Pulmonary artery endothelial cell (primary cell): ENCODE measurements at regions not wholly inside any gene's neighbourhood (a gene's known extent, or its start where the extent isn't known, plus 50 kb on each side); places are given as distances from the start of the nearest gene placed in this dataset.

Experiments used
- DNase-seq: peaks from one replicate; pipeline ENCODE4 v3.0.0-alpha.2; 2011; ENCODE audit warnings: low read depth, low spot score

- DNase-seq: no peak
Measured at GRCh38 chr18:4639628-4640310, 184.7 kb upstream of the DLGAP1 start.

DNA sequence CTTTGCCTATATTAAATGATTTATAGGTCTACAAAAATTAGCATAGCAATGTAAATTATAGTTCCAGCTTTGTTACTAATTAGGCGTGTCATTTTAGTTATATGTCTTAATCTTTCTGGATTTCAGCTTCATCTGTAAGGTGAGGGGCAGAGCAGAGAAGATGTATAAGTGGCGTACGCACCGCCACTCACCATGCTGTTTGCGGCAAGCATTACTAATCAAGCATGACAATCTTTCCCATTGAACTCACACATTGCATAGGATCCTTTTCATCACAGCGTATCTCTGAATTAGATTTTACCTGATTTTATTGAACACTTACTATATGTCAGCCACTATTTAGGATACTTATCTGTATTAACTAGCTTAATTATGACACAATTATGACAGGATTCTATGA is 183.6 kb upstream of the DLGAP1 start:
- no peak for DNase-seq

GRCh38 chr18:4637876-4638275 is 182.8 kb upstream of the DLGAP1 start:
- DNase-seq: no peak

DNA sequence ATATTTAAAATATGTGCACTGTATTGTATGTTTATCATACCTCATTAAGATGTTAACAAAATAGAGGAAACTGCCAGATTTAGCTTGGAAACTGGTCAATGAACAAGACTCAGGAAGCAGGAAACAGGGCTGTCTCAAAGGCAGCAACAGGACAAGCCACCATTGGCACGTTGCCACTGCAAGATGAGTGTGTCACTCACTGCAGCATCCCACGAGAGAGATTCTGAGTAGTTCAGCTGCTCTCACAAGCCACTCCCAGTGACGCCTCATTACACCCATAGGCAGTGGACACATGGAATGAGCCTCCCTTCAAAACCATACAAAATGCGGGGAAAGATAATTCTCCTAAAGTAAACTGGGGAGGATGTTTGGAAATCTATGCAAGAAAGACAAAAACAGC is 181.9 kb upstream of the DLGAP1 start:
- no peak for DNase-seq

DNA sequence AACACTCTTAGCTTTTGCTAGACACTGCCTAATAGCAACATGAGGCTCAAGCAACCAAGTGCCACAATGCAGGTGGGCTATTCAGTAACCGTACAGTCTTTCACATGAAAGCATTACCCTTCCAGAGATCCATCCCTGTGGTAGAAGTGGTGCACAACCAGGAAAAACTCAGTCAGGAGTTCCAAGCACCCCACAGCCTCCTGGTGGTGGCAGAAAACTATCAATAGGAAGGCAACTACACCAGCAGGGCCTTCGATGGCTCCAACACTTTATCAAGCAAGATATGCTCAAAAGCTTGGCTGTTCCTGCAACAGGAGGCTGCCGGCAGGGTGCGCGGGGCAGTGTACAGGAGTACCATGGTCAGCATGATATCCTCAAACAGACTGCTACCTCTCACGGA is 176.1 kb upstream of the DLGAP1 start:
- DNase-seq: no peak

DNA sequence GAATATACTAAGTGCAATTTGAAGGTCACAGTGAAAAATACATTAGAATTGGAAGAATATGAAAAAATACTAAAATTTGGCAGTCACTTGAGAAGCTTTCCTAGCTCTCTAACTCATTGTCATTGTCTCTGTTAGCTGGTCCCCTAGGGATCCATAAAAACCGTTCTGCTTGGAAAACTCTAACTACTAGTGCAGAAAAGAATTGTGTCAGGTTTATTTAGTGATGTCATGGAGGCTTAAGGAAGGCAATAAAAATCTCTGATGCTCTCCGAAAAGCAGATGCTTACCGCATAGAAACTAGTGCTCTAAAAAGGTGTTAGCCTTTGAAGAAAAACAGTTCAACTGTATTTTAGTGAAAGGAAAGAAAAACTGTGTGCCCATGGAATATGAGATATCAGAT is 150.1 kb upstream of the DLGAP1 start:
- DNase-seq: no peak

GRCh38 chr18:4603955-4604354 is 148.8 kb upstream of the DLGAP1 start:
- no peak for DNase-seq

GRCh38 chr18:4599312-4599711 is 144.2 kb upstream of the DLGAP1 start:
- DNase-seq: no peak

GRCh38 chr18:4597301-4597700 is 142.2 kb upstream of the DLGAP1 start:
- DNase-seq: no peak

DNA sequence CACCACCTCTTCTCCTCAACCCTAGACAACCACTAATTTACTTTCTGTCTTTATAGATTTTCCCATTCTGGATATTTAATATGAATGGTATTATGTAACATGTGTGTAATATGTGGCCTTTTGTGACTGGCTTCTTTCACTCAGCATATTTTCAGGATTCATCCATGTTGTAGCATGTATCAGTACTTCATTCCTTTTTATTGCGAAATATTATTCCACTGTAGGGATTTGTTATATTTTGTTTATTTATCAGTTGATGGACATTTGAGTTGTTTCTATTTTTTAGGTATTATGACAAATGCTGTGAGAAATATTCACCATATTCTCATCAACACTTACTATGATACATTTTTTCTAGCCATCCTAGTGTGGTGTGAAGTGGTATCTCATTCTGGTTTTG is 138.8 kb upstream of the DLGAP1 start:
- no peak for DNase-seq

DNA sequence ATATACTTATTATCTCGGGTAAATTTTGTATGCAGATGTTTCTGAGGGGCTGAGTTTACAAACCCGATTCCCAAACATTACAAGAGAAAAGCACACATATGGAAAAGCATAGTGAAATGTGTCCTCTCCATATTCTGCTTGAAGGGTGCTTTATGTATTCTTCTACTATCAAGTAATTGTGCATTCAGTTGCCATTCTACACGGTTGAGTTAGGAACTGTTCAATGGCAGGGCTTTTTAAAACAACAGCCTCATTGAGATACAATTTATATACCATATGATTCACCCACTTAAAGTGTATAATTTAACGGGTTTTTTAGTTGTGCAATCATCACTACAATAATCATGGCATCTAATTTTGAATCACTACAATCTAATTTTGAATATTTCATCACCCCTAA is 138.4 kb upstream of the DLGAP1 start:
- DNase-seq: no peak

- DNase-seq: no peak
Measured at GRCh38 chr18:4589056-4589800, 134.1 kb upstream of the DLGAP1 start.

- DNase-seq: no peak
Measured at GRCh38 chr18:4587204-4587603, 132.1 kb upstream of the DLGAP1 start.

DNA sequence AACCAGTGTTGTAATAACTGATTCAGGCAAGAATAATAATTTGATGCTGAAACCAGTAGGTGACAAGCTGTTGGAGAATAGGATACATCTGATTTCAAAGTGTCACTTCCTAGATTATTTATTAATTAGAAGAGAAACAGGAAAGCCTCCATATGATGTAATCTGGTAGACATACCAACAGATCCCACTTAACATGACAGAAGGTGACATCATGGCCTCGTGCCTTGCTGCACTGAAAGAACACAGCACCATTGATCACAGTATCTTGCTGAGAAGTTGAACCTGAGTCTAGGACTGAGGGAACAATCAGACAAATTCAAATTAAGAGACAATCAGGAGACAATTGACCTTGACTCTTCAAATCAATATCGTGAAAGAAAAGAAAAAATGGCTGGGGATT is 131.6 kb upstream of the DLGAP1 start:
- no peak for DNase-seq

DNA sequence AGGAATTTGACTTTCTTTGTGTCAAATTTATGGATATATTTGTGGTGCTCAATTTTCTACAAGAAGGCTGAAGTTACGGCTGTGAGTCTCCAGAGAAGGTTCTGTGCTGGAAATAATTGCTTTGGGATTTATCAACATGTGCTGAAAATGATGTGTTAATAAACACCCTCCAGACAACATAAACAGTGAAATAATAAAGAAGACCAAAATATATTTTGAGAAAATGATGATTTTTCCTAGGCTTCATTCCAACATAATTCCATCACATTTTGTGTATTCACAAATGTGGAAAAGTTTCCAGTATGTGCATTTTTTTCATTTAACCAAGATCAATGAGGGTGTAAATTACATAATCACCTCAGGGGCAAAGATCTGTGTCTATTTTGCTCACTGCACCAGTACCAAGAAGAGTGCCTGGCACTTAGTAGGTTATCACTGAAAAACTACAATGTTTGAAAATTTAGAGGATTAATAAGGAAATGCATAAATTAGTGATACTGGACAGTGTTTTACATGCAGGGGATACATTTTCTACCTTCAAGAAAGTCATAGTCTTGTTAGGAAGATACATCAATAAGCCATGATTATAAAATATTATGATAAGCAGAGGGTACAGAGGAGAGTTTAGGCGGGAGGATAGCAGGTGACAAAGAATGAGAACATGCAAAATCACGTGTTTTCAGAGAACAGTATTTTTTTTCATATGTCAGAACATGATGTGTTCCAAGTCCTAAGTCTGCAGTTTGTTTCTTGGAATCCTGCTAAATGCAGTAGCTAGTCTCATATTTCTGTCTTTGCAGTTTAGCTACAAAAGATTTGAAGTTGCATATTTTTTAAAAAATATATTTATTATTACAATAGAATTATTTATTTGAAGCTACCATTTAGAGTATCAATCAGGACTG is 127.6 kb upstream of the DLGAP1 start:
- no peak for DNase-seq

DNA sequence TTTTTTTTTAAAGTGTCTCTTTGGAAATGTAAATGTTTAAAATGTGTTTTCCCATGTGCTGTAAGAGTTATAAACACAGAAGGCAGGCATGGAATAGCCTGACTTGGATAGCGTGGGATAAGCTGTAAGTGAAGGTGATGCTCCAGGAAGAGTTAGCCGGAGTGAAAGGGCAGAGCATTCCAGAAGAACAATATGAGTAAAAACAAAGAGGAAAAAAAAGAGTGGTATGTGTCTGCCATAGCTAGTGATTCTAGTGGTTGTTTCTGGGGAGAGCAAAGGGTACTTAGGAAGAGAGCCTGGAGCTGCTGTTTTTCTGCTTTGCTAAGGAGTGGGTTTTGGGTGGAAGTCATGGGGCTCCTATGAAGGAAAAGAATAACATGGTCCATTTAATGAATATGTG is 126.9 kb upstream of the DLGAP1 start:
- DNase-seq: no peak

DNA sequence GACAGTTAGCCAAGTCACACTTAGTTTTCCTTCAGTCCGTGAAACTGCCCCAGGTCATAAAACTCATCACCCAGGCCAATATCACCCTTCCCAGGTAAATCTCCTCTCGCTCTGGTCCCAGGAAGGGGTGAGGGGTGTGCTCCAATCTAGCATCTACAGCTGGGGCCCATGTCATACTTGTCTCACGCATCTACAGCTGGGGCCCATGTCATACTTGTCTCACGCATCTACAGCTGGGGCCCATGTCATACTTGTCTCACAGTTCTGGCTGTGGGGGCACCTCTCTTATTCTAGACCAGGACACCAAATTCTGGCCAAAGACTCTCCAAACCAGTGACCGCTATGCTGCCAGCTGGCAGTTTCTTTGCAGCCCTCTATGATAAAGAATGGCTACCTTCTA is 123.3 kb upstream of the DLGAP1 start:
- no peak for DNase-seq

DNA sequence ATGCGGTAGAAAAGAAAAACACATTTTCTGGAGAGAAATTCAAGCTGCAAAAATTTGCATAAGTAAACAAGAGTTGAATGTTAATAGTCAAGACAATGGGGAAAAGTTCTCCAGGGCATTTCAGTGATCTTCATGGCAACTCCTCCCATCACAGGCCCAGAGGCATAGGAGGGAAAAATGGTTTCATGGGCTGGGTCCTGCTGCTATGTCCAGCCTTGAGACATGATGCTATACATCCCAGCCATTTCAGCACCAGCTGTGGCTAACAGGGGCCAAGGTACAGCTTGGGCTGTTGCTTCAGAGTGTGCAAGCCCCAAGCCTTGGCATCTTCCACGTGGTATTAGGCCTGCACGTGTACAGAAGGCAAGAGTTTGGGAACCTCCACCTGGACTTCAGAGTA is 118.6 kb upstream of the DLGAP1 start:
- no peak for DNase-seq

- no peak for DNase-seq
Measured at GRCh38 chr18:4557502-4557901, 102.4 kb upstream of the DLGAP1 start.

- no peak for DNase-seq
Measured at GRCh38 chr18:4551001-4551360, 95.9 kb upstream of the DLGAP1 start.

DNA sequence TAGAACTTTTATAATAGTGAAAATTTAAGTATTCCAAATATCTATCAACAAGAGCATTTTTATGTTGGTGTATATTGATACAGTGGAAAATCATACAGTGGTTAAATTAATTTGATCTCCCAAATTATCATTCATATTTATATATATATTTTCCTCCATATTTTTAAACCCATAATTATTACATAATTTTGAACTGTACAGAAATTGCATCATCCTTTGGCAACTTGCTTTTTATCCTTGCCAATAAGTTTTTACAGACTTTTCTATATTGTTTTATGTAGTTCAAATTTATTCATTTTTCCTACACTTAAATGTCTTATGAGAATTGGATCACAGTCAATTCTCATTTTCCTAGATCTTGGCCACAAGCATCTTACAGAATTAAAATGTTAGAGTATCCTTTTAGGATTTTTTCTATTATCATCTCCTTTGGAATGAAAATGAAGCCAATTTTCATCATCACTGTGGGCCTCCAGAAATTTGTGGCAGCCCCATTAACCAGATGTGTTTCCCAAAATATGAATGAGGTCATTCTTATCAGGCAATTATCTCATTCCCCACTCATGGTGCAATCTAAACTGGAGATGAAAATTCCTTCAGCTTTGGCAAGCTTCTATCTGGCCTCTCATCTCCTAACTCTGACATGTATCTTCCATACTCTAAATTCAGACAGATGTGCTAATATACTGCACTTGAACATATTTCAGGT is 94.2 kb upstream of the DLGAP1 start:
- no peak for DNase-seq

GRCh38 chr18:4547126-4547525 is 92.0 kb upstream of the DLGAP1 start:
- DNase-seq: no peak
